ENCODE measurements at regions not wholly inside any gene's neighbourhood (a gene's known extent, or its start where the extent isn't known, plus 50 kb on each side); places are given as distances from the start of the nearest gene placed in this dataset.

DNA sequence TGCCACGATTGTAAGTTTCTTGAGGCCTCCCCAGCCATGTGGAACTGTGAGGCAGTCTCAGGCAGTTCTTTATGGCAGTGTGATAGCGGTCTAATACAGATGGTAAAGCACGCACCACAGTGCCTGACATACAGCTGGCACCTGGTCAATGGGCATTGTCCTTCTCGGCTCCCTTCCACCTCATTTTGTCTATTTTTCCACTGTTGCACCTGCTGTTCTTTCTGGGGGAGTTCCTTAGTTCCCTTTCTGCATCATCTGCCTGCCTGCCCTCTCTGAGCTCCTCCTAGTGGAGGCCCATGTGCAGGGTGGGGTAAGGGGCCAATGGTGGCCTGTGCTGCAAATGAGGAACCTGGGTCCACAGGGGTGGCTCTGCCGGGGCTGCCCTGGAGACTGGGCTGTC is 157.6 kb downstream of the LPIN1 start:
- TF ChIP-seq, protein P1, sequence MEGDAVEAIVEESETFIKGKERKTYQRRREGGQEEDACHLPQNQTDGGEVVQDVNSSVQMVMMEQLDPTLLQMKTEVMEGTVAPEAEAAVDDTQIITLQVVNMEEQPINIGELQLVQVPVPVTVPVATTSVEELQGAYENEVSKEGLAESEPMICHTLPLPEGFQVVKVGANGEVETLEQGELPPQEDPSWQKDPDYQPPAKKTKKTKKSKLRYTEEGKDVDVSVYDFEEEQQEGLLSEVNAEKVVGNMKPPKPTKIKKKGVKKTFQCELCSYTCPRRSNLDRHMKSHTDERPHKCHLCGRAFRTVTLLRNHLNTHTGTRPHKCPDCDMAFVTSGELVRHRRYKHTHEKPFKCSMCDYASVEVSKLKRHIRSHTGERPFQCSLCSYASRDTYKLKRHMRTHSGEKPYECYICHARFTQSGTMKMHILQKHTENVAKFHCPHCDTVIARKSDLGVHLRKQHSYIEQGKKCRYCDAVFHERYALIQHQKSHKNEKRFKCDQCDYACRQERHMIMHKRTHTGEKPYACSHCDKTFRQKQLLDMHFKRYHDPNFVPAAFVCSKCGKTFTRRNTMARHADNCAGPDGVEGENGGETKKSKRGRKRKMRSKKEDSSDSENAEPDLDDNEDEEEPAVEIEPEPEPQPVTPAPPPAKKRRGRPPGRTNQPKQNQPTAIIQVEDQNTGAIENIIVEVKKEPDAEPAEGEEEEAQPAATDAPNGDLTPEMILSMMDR (IDR thresholded peaks at IDR 0.05; ENCODE audit: low read depth, low read length) = peak; percentile 36
- TF ChIP-seq MYC (IDR thresholded peaks at IDR 0.05; ENCODE audit: low read depth, low read length) (no peak), MAX (IDR thresholded peaks at IDR 0.05; ENCODE audit: low read depth, low read length) (no peak), POLR2A (IDR thresholded peaks at IDR 0.05; ENCODE audit: extremely low read depth, insufficient read length) (no peak)
- DNase-seq (ENCODE audit: low read depth) = peak; percentile 75

DNA sequence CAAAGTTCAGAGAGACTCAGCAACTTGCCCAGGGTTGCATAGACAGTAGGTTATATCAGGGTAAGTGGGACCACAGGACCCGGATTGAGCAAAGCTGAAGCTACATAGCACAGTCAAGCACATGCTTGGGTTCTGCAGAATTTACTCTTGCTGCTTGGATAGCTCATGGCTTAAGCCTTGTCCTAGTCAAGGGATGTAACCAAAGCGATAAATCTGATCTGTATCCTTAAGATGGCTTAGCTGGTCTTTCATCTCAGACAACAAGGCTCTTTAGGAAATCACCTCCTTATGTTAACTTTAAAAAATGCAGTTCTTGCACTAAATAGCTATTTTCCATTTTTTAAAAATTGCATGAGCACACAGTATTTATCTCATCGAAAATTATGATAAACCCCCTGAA is 158.5 kb downstream of the LPIN1 start:
- no peak overlapping the region for H3K4me3 ChIP-seq (ENCODE audit: low read depth, low read length)
- TF ChIP-seq MAX (IDR thresholded peaks at IDR 0.05; ENCODE audit: low read depth, low read length) = no peak
- TF ChIP-seq, protein P1 (IDR thresholded peaks at IDR 0.05; ENCODE audit: low read depth, low read length) = no peak
- TF ChIP-seq POLR2A (IDR thresholded peaks at IDR 0.05; ENCODE audit: extremely low read depth, insufficient read length) = no peak
- no peak for TF ChIP-seq MYC (IDR thresholded peaks at IDR 0.05; ENCODE audit: low read depth, low read length)
- no peak for DNase-seq (ENCODE audit: low read depth)

More for the DNA sequence above, 157.6 kb downstream of the LPIN1 start:
- no peak overlapping the region for H3K4me3 ChIP-seq (ENCODE audit: low read depth, low read length)

GRCh38 chr2:11907190-11907589 is 160.8 kb downstream of the LPIN1 start:
- no peak overlapping the region for H3K4me3 ChIP-seq (ENCODE audit: low read depth, low read length)
- 0 out of 2 replicates have a peak, but pooled peaks have one; percentile 15 for TF ChIP-seq MAX (IDR thresholded peaks at IDR 0.05; ENCODE audit: low read depth, low read length)
- TF ChIP-seq, protein P1 (IDR thresholded peaks at IDR 0.05; ENCODE audit: low read depth, low read length) = no peak
- TF ChIP-seq MYC (IDR thresholded peaks at IDR 0.05; ENCODE audit: low read depth, low read length) = no peak
- TF ChIP-seq POLR2A (IDR thresholded peaks at IDR 0.05; ENCODE audit: extremely low read depth, insufficient read length) = no peak
- DNase-seq (ENCODE audit: low read depth) = peak; percentile 88

DNA sequence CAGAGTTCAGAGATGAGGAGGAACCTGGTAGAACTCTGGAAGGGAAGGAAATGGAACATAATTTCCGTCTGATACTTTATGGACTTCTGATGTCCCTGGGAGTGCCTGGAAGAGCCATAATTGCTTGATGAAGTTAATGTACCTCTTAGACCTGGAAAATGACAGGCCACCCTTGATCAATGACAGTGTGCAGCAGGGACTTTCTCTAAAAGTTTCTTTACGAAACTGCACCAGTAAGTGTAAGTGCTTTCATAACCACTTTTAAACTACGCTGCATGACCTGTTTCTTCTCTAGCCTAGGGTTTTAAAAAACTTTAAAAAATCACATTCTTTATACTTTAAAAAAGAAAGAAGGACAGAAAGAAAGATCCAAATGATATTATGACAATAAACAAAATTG is 164.5 kb downstream of the LPIN1 start:
- DNase-seq (ENCODE audit: low read depth) = no peak
- no peak overlapping the region for H3K4me3 ChIP-seq (ENCODE audit: low read depth, low read length)
- TF ChIP-seq POLR2A (IDR thresholded peaks at IDR 0.05; ENCODE audit: extremely low read depth, insufficient read length) (no peak), MYC (IDR thresholded peaks at IDR 0.05; ENCODE audit: low read depth, low read length) (no peak), MAX (IDR thresholded peaks at IDR 0.05; ENCODE audit: low read depth, low read length) (no peak)
- TF ChIP-seq, protein P1 (IDR thresholded peaks at IDR 0.05; ENCODE audit: low read depth, low read length) = no peak

DNA sequence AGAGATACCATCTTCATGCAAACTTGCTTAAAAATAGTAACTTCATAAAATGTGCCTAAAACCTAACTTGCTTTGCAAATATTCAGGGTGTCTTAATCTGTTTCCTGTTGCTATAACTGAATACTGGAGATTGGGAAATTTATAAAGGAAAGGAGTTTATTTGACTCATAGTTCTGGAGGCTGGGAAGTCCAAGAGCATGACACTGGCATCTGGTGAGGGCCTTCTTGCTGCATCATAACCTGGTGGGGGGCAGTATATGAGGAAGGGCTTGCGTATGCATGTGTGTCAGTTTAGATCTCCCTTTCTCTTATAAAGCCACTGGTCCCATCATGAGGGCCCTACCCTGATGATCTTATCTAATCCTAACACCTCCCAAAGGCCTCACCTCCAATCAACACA is 166.5 kb downstream of the LPIN1 start:
- no peak overlapping the region for H3K4me3 ChIP-seq (ENCODE audit: low read depth, low read length)
- no peak for DNase-seq (ENCODE audit: low read depth)
- TF ChIP-seq, protein P1 (IDR thresholded peaks at IDR 0.05; ENCODE audit: low read depth, low read length) = no peak
- TF ChIP-seq MAX (IDR thresholded peaks at IDR 0.05; ENCODE audit: low read depth, low read length) (no peak), POLR2A (IDR thresholded peaks at IDR 0.05; ENCODE audit: extremely low read depth, insufficient read length) (no peak)

DNA sequence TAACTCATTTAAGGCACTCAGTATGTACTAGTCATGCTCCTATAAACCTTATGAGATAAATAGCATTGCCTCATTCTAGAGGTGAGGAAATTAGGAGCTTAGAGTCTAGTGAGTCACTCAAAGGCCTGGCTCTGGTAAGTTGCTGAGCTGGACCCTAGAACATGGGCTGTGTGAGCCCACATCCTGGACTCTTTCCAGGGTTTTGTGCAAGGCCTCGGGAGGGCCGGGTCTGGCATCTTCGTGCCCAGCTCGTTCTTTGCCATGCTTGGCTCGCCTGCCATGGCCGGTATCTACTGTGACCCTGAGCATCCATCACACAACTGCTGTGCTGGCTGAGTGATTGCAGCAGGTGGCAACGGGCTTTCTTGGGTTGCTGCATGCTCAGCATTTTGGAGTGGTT is 168.0 kb downstream of the LPIN1 start:
- no peak overlapping the region for H3K4me3 ChIP-seq (ENCODE audit: low read depth, low read length)
- DNase-seq (ENCODE audit: low read depth) = peak; percentile 61
- TF ChIP-seq, protein P1 (IDR thresholded peaks at IDR 0.05; ENCODE audit: low read depth, low read length) = no peak
- TF ChIP-seq POLR2A (IDR thresholded peaks at IDR 0.05; ENCODE audit: extremely low read depth, insufficient read length) (no peak), MAX (IDR thresholded peaks at IDR 0.05; ENCODE audit: low read depth, low read length) (no peak)
